GM12878 (cell line): ENCODE measurements at regions not wholly inside any gene's neighbourhood (a gene's known extent, or its start where the extent isn't known, plus 50 kb on each side); places are given as distances from the start of the nearest gene placed in this dataset.

Experiments
- ATAC-seq: fragments of 200-7000 bp; cut with Tn5 transposase; 3 replicates; pipeline ENCODE4 v1.9.1; 2020; ENCODE audit warnings: mild to moderate bottlenecking, moderate library complexity
- BruUV-seq: library from RNA; stranded (reverse); fragments of 400-500 nt; replicated peaks from 2 replicates; lab custom pipeline; 2021; lab: Mats Ljungman, UMichigan
- CTCF ChIA-PET: fragments of 300-600 bp; sonication (Branson Sonifier 250); formaldehyde crosslinking; extraction: SDS; loops from one replicate; lab custom pipeline; 2021; ENCODE audit warnings: inconsistent platforms; lab: Yijun Ruan, JAX
- POLR2A ChIA-PET: fragments of 350-600 bp; formaldehyde crosslinking; extraction: SDS; loops from one replicate; lab custom pipeline; 2021; ENCODE audit warnings: inconsistent platforms; lab: Charles Lee
- RAD21 ChIA-PET: fragments of 300-600 bp; sonication (Branson Sonifier 250); formaldehyde crosslinking; loops from one replicate; lab custom pipeline; 2023; ENCODE audit warnings: antibody characterized with exemption; ENCODE audit not compliant: unreplicated experiment; lab: Charles Lee
- SMC1A ChIA-PET: fragments of 300-600 bp; sonication (Branson Sonifier 250); formaldehyde crosslinking; loops from one replicate; lab custom pipeline; 2023; ENCODE audit not compliant: unreplicated experiment, uncharacterized antibody; lab: Charles Lee
- DNase-seq: peaks from one replicate; pipeline ENCODE4 v3.0.0-alpha.2; 2011; ENCODE audit warnings: low read depth, low spot score
- FAIRE-seq: peaks from 3 replicates; lab custom pipeline; 2011; peaks lifted over from hg19 to GRCh38; lab: Jason Lieb, UNC
- H2AFZ ChIP-seq: 2 replicates; pipeline ENCODE4 v1.6.0; 2011; ENCODE audit warnings: low read depth, low read length, control low read depth; ENCODE audit not compliant: control insufficient read depth
- H3K27ac ChIP-seq: 2 replicates; pipeline ENCODE4 v1.5.1; 2011; ENCODE audit warnings: control low read depth; ENCODE audit not compliant: control insufficient read depth, insufficient read depth
- H3K27me3 ChIP-seq, 2 experiments: replicated peaks in 1 of 2; 2 replicates each; pipeline versions ENCODE4 v1.6.0 to v1.6.1; 2011; ENCODE audit warnings: low read length in 1 of 2; ENCODE audit not compliant: control insufficient read depth in 2 of 2, insufficient read depth in 2 of 2
- H3K36me3 ChIP-seq, 2 experiments: 2 replicates each; pipeline ENCODE4 v1.5.1; 2011; ENCODE audit warnings: low read length in 1 of 2; ENCODE audit not compliant: control insufficient read depth in 2 of 2, insufficient read depth in 2 of 2
- H3K4me1 ChIP-seq: 2 replicates; pipeline ENCODE4 v1.6.1; 2011; ENCODE audit warnings: mild to moderate bottlenecking, low read length, moderate library complexity, mixed read lengths; ENCODE audit not compliant: control insufficient read depth, insufficient read depth
- H3K4me2 ChIP-seq: 2 replicates; pipeline ENCODE4 v1.6.0; 2011; ENCODE audit warnings: control low read depth; ENCODE audit not compliant: control insufficient read depth, insufficient read depth
- H3K4me3 ChIP-seq: fragments of 200-600 bp; sonication (generic); 2 replicates; pipeline ENCODE4 v1.5.1; 2016
- H3K79me2 ChIP-seq: 2 replicates; pipeline ENCODE4 v1.6.0; 2011; ENCODE audit warnings: low read length; ENCODE audit not compliant: control insufficient read depth, insufficient read depth
- H3K9ac ChIP-seq: 2 replicates; pipeline ENCODE4 v1.8.0; 2011; ENCODE audit warnings: low read length, control low read depth, mixed read lengths; ENCODE audit not compliant: control insufficient read depth, insufficient read depth
- H3K9me3 ChIP-seq: replicated peaks from 3 replicates; pipeline ENCODE4 v1.5.1; 2011; ENCODE audit warnings: mild to moderate bottlenecking, low read length; ENCODE audit not compliant: control insufficient read depth, insufficient read depth
- H4K20me1 ChIP-seq: 2 replicates; pipeline ENCODE4 v1.6.0; 2011; ENCODE audit not compliant: control insufficient read depth, insufficient read depth
- ATF7 ChIP-seq: fragments of 450-650 bp; IDR thresholded peaks from 2 replicates; pipeline ENCODE4 v1.6.1; 2016; ENCODE audit warnings: low read depth, mild to moderate bottlenecking
- CBX5 ChIP-seq: sonication (generic); IDR thresholded peaks from 2 replicates; pipeline ENCODE4 v1.6.1; 2016; ENCODE audit warnings: low read depth, moderate library complexity, mild to moderate bottlenecking, inconsistent platforms
- KDM1A ChIP-seq: fragments of 200-600 bp; sonication (generic); IDR thresholded peaks from 2 replicates; pipeline ENCODE4 v1.6.1; 2016; ENCODE audit warnings: borderline replicate concordance
- LARP7 ChIP-seq: fragments of 450-650 bp; IDR thresholded peaks from 2 replicates; pipeline ENCODE4 v1.6.1; 2017; ENCODE audit warnings: mild to moderate bottlenecking
- MTA3 ChIP-seq: IDR thresholded peaks from 2 replicates; pipeline ENCODE4 v1.6.1; 2012; ENCODE audit warnings: low read length, inconsistent platforms, borderline replicate concordance
- MYC ChIP-seq: IDR thresholded peaks from 2 replicates; pipeline ENCODE4 v1.6.1; 2011; ENCODE audit warnings: mild to moderate bottlenecking, low read length, moderate library complexity, inconsistent platforms; ENCODE audit not compliant: insufficient read depth, insufficient replicate concordance, insufficient read length, severe bottlenecking
- NFXL1 ChIP-seq: fragments of 450-650 bp; IDR thresholded peaks from 2 replicates; pipeline ENCODE4 v1.6.1; 2017; ENCODE audit warnings: antibody characterized with exemption, mild to moderate bottlenecking, borderline replicate concordance
- NRF1 ChIP-seq: conservative IDR thresholded peaks from 2 replicates; pipeline ENCODE4 v1.6.1; 2011; ENCODE audit warnings: mild to moderate bottlenecking, low read depth, low read length, improper control_type of control experiment
- RB1 ChIP-seq: fragments of 450-650 bp; formaldehyde crosslinking; IDR thresholded peaks from 2 replicates; pipeline ENCODE4 v1.6.1; 2017; ENCODE audit warnings: mild to moderate bottlenecking, borderline replicate concordance
- SMAD1 ChIP-seq: fragments of 450-650 bp; IDR thresholded peaks from 2 replicates; pipeline ENCODE4 v1.6.1; 2018; ENCODE audit warnings: mild to moderate bottlenecking, low read depth; ENCODE audit not compliant: partially characterized antibody
- STAT3 ChIP-seq: IDR thresholded peaks from 2 replicates; pipeline ENCODE4 v1.6.1; 2011; ENCODE audit warnings: low read depth, low read length, improper control_type of control experiment
- ZNF207 ChIP-seq: fragments of 450-650 bp; IDR thresholded peaks from 2 replicates; pipeline ENCODE4 v1.6.1; 2014; ENCODE audit warnings: antibody characterized with exemption, mild to moderate bottlenecking, borderline replicate concordance
- ZZZ3 ChIP-seq: IDR thresholded peaks from 2 replicates; pipeline ENCODE4 v1.6.1; 2011; ENCODE audit warnings: low read depth; ENCODE audit not compliant: control insufficient read depth, insufficient read length
- WGBS: methylation state at CpG from one replicate; pipeline ENCODE4 v1.1.6; 2016; ENCODE audit warnings: low lambda C conversion rate; ENCODE audit not compliant: insufficient replicate concordance, insufficient coverage; ENCODE audit errors: missing lambda C conversion rate; 5-methylcytosine and 5-hydroxymethylcytosine counted together
- in situ Hi-C: fragments of 300-500 bp; cut with MboI; formaldehyde crosslinking; loops from 9 replicates; pipeline ENCODE4 v1.14.3; 2018; ENCODE audit warnings: mixed read lengths
- intact Hi-C: fragments of 100-400 bp; cut with micrococcal nuclease; formaldehyde crosslinking; loops from one replicate; pipeline ENCODE4 v1.14.2; 2022; ENCODE audit not compliant: unreplicated experiment
- TF ChIP-seq, protein P1 (sequence below): fragments of 450-650 bp; IDR thresholded peaks from 2 replicates; pipeline ENCODE4 v1.6.1; 2017; ENCODE audit warnings: low read depth, mild to moderate bottlenecking, moderate library complexity
- TF ChIP-seq, protein P2 (sequence below): IDR thresholded peaks from 2 replicates; pipeline ENCODE4 v1.6.1; 2012; ENCODE audit warnings: low read depth, low read length, improper control_type of control experiment
- TF ChIP-seq, protein P3 (sequence below): IDR thresholded peaks from 2 replicates; pipeline ENCODE4 v1.6.1; 2012; ENCODE audit warnings: low read depth, low read length, improper control_type of control experiment

DNA sequence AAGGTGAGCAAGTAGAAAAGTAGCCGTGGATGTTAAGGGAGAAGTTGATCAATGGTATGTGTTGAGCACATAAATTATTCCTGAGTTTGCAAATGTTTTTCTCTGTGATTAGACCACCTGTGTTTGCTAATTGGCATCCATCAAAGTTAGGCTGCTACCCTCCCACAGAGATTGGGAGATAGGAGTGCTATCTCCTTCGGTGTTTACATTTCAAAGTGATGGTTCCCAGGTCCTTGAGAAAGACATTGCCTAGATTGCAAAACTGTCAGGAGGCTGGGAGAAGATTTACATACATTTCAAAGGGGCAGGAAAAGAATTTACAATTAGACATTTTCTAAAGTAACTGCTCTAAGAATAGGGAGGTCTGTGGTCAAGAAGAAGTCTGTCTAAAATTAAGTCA lies 54.3 kb upstream of the CNTNAP4 start:
- WGBS: 0% methylated on average over 2 of the region's 2 CpGs
- intact Hi-C loops: no loop called here
- in situ Hi-C loops: no loop called here
- Histone ChIP-seq H3K9ac (no peak overlapping the region), H3K36me3 (no peaks in the 10 kb centered on the region), H3K9me3 (no peaks in the 10 kb centered on the region), H3K27me3 (no peaks in the 10 kb centered on the region), H3K4me1 (no peaks in the 10 kb centered on the region), H3K79me2 (no peaks in the 10 kb centered on the region), H4K20me1 (no peaks in the 10 kb centered on the region), H3K4me3 (no peak overlapping the region), H3K27ac (no peak overlapping the region), H2AFZ (no peak overlapping the region), H3K4me2 (no peak overlapping the region)
- ChIA-PET CTCF (no interaction called here), POLR2A (no interaction called here), SMC1A (no interaction called here), RAD21 (no interaction called here)
- FAIRE-seq (no peak), ATAC-seq (no peak), DNase-seq (no peak)
- no TSS peak for BruUV-seq
- TF ChIP-seq KDM1A (no peak), NRF1 (no peak), ZNF207 (no peak), CBX5 (no peak), LARP7 (no peak), ATF7 (no peak), RB1 (no peak), ZZZ3 (no peak)

DNA sequence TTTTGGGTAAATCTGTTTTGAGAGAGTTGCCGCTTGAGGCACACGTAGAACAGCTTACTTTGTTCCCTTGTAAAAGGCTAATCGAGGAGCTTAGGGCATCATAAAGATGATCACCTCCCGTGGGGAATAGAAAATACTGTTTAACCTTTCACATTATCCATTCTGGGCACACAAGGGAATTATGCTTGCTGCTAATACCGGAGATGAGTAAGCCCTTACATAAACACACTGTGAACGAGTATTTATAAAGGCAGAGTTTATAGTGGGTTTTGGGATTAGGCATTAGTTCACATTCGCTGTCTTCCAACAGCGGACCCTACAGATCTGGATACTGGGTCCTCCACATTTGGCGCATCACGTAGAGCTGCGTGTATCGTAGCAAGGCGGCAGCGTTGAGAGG lies 51.2 kb upstream of the CNTNAP4 start:
- RAD21 ChIA-PET: no interaction called here
- no peaks in the 10 kb centered on the region for H4K20me1 ChIP-seq
- WGBS: 53% methylated on average over 14 of the region's 14 CpGs
- no peak overlapping the region for H3K27ac ChIP-seq
- no peak overlapping the region for H3K4me2 ChIP-seq
- BruUV-seq: no TSS peak
- H3K79me2 ChIP-seq: no peaks in the 10 kb centered on the region
- H3K4me1 ChIP-seq: no peaks in the 10 kb centered on the region
- no peaks in the 10 kb centered on the region for H3K27me3 ChIP-seq
- H3K9me3 ChIP-seq: no peaks in the 10 kb centered on the region
- H3K36me3 ChIP-seq: no peaks in the 10 kb centered on the region
- intact Hi-C loops (no loop called here), in situ Hi-C loops (no loop called here)
- CTCF ChIA-PET: no interaction called here
- ATAC-seq: no peak
- no peak overlapping the region for H2AFZ ChIP-seq
- H3K9ac ChIP-seq: no peak overlapping the region
- POLR2A ChIA-PET: no interaction called here
- SMC1A ChIA-PET: no interaction called here
- H3K4me3 ChIP-seq: no peak overlapping the region
- DNase-seq: no peak
- no peak for FAIRE-seq
- TF ChIP-seq, protein P1, sequence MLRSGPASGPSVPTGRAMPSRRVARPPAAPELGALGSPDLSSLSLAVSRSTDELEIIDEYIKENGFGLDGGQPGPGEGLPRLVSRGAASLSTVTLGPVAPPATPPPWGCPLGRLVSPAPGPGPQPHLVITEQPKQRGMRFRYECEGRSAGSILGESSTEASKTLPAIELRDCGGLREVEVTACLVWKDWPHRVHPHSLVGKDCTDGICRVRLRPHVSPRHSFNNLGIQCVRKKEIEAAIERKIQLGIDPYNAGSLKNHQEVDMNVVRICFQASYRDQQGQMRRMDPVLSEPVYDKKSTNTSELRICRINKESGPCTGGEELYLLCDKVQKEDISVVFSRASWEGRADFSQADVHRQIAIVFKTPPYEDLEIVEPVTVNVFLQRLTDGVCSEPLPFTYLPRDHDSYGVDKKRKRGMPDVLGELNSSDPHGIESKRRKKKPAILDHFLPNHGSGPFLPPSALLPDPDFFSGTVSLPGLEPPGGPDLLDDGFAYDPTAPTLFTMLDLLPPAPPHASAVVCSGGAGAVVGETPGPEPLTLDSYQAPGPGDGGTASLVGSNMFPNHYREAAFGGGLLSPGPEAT: no peak
- TF ChIP-seq, protein P2, sequence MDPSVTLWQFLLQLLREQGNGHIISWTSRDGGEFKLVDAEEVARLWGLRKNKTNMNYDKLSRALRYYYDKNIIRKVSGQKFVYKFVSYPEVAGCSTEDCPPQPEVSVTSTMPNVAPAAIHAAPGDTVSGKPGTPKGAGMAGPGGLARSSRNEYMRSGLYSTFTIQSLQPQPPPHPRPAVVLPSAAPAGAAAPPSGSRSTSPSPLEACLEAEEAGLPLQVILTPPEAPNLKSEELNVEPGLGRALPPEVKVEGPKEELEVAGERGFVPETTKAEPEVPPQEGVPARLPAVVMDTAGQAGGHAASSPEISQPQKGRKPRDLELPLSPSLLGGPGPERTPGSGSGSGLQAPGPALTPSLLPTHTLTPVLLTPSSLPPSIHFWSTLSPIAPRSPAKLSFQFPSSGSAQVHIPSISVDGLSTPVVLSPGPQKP: no peak
- no peak for TF ChIP-seq MYC
- no peak for TF ChIP-seq SMAD1
- TF ChIP-seq, protein P3, sequence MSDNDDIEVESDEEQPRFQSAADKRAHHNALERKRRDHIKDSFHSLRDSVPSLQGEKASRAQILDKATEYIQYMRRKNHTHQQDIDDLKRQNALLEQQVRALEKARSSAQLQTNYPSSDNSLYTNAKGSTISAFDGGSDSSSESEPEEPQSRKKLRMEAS: no peak
- TF ChIP-seq NFXL1: no peak
- no peak for TF ChIP-seq STAT3
- TF ChIP-seq MTA3: no peak
- TF ChIP-seq KDM1A: no peak
